ENCODE measurements at regions not wholly inside any gene's neighbourhood (a gene's known extent, or its start where the extent isn't known, plus 50 kb on each side); places are given as distances from the start of the nearest gene placed in this dataset.

- Histone ChIP-seq H3K36me3 (ENCODE audit: insufficient read depth, low read length) (no peaks in the 10 kb centered on the region), H4K20me1 (ENCODE audit: insufficient read depth, low read length) (no peaks in the 10 kb centered on the region), H3K4me1 (ENCODE audit: insufficient read depth, low read length) (peaks cover 3% of the 10 kb centered on the region), H3K9me3 (ENCODE audit: insufficient read depth, low read depth, low read length) (no peaks in the 10 kb centered on the region), H3K27ac (ENCODE audit: low read depth, low read length) (no peak overlapping the region), H2AFZ (ENCODE audit: low read depth, low read length) (no peak overlapping the region), H3K27me3 (ENCODE audit: insufficient read depth, low read length) (no peaks in the 10 kb centered on the region), H3K9ac (ENCODE audit: low read length) (no peak overlapping the region), H3K79me2 (ENCODE audit: insufficient read depth, low read length) (no peaks in the 10 kb centered on the region), H3K4me2 (ENCODE audit: low read length) (no peak overlapping the region), H3K4me3 (ENCODE audit: insufficient read depth, low read depth, low read length) (no peak overlapping the region)
- Mint-ChIP-seq H3K4me3 (ENCODE audit: unreplicated experiment) (no peak overlapping the region), H3K27ac (ENCODE audit: unreplicated experiment) (no peak overlapping the region), H3K27me3 (ENCODE audit: low read depth, unreplicated experiment) (no peaks in the 10 kb centered on the region), H3K4me1 (ENCODE audit: low read depth, unreplicated experiment) (peaks cover 12% of the 10 kb centered on the region), H3K36me3 (ENCODE audit: low read depth, unreplicated experiment) (no peaks in the 10 kb centered on the region), H3K9me3 (ENCODE audit: unreplicated experiment) (no peaks in the 10 kb centered on the region)
- no peak for FAIRE-seq
- DNase-seq (ENCODE audit: low read depth) = no peak
- TF ChIP-seq EZH2 (IDR thresholded peaks at IDR 0.05; ENCODE audit: insufficient read depth, low read length) = no peak
- TF ChIP-seq, protein P1, sequence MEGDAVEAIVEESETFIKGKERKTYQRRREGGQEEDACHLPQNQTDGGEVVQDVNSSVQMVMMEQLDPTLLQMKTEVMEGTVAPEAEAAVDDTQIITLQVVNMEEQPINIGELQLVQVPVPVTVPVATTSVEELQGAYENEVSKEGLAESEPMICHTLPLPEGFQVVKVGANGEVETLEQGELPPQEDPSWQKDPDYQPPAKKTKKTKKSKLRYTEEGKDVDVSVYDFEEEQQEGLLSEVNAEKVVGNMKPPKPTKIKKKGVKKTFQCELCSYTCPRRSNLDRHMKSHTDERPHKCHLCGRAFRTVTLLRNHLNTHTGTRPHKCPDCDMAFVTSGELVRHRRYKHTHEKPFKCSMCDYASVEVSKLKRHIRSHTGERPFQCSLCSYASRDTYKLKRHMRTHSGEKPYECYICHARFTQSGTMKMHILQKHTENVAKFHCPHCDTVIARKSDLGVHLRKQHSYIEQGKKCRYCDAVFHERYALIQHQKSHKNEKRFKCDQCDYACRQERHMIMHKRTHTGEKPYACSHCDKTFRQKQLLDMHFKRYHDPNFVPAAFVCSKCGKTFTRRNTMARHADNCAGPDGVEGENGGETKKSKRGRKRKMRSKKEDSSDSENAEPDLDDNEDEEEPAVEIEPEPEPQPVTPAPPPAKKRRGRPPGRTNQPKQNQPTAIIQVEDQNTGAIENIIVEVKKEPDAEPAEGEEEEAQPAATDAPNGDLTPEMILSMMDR (IDR thresholded peaks at IDR 0.05; ENCODE audit: insufficient read depth, low read depth, low read length) = no peak
These were observed 234.3 kb downstream of the C12orf50 start for GRCh38 chr12:87794854-87795253.

GRCh38 chr12:87793131-87793530, 236.1 kb downstream of the C12orf50 start:
- Histone ChIP-seq H3K4me3 (ENCODE audit: insufficient read depth, low read depth, low read length) (no peak overlapping the region), H3K36me3 (ENCODE audit: insufficient read depth, low read length) (no peaks in the 10 kb centered on the region), H3K27me3 (ENCODE audit: insufficient read depth, low read length) (no peaks in the 10 kb centered on the region), H3K27ac (ENCODE audit: low read depth, low read length) (no peak overlapping the region), H3K9ac (ENCODE audit: low read length) (no peak overlapping the region), H4K20me1 (ENCODE audit: insufficient read depth, low read length) (no peaks in the 10 kb centered on the region), H3K79me2 (ENCODE audit: insufficient read depth, low read length) (no peaks in the 10 kb centered on the region), H2AFZ (ENCODE audit: low read depth, low read length) (no peak overlapping the region), H3K4me1 (ENCODE audit: insufficient read depth, low read length) (peaks cover 3% of the 10 kb centered on the region), H3K4me2 (ENCODE audit: low read length) (no peak overlapping the region), H3K9me3 (ENCODE audit: insufficient read depth, low read depth, low read length) (no peaks in the 10 kb centered on the region)
- H3K4me3 Mint-ChIP-seq (ENCODE audit: unreplicated experiment) = no peak overlapping the region
- TF ChIP-seq, protein P1 (IDR thresholded peaks at IDR 0.05; ENCODE audit: insufficient read depth, low read depth, low read length) = no peak
- TF ChIP-seq EZH2 (IDR thresholded peaks at IDR 0.05; ENCODE audit: insufficient read depth, low read length) = no peak
- H3K4me1 Mint-ChIP-seq (ENCODE audit: low read depth, unreplicated experiment) = peaks cover 12% of the 10 kb centered on the region
- FAIRE-seq = peak; percentile 54
- no peak overlapping the region for H3K27ac Mint-ChIP-seq (ENCODE audit: unreplicated experiment)
- no peaks in the 10 kb centered on the region for H3K36me3 Mint-ChIP-seq (ENCODE audit: low read depth, unreplicated experiment)
- no peaks in the 10 kb centered on the region for H3K27me3 Mint-ChIP-seq (ENCODE audit: low read depth, unreplicated experiment)
- H3K9me3 Mint-ChIP-seq (ENCODE audit: unreplicated experiment) = no peaks in the 10 kb centered on the region
- peak; percentile 81 for DNase-seq (ENCODE audit: low read depth)

DNA sequence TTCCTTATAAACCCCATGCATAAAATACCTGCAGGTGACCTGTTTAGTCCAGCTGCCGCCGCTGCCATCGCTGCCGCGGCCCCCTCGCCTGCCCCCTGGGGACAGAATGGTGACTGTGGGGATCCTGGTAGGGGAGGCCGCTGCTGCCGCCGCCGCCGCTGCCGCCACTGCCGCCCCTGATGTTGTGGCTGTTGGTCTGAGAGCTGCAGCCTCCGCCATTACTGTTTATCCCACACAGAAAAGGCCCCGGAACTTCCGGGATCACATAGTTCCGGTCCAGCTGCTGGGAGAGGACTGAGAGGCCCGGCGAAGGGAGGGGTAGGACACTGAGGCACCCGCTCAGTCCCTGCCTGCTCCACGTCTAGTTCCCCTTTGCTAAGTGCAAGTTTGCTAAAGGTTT, 244.9 kb downstream of the C12orf50 start:
- no peak overlapping the region for H3K27ac ChIP-seq (ENCODE audit: low read depth, low read length)
- H3K4me3 ChIP-seq (ENCODE audit: insufficient read depth, low read depth, low read length) = no peak overlapping the region
- H3K27me3 Mint-ChIP-seq (ENCODE audit: low read depth, unreplicated experiment) = no peaks in the 10 kb centered on the region
- H3K4me1 ChIP-seq (ENCODE audit: insufficient read depth, low read length) = no peaks in the 10 kb centered on the region
- no peaks in the 10 kb centered on the region for H3K36me3 ChIP-seq (ENCODE audit: insufficient read depth, low read length)
- H3K79me2 ChIP-seq (ENCODE audit: insufficient read depth, low read length) = no peaks in the 10 kb centered on the region
- no peaks in the 10 kb centered on the region for H3K36me3 Mint-ChIP-seq (ENCODE audit: low read depth, unreplicated experiment)
- FAIRE-seq (no peak), DNase-seq (ENCODE audit: low read depth) (no peak)
- no peaks in the 10 kb centered on the region for H3K27me3 ChIP-seq (ENCODE audit: insufficient read depth, low read length)
- no peak overlapping the region for H3K4me2 ChIP-seq (ENCODE audit: low read length)
- TF ChIP-seq, protein P1 (IDR thresholded peaks at IDR 0.05; ENCODE audit: insufficient read depth, low read depth, low read length) = no peak
- no peak for TF ChIP-seq EZH2 (IDR thresholded peaks at IDR 0.05; ENCODE audit: insufficient read depth, low read length)
- no peaks in the 10 kb centered on the region for H3K4me1 Mint-ChIP-seq (ENCODE audit: low read depth, unreplicated experiment)
- H3K27ac Mint-ChIP-seq (ENCODE audit: unreplicated experiment) = no peak overlapping the region
- no peaks in the 10 kb centered on the region for H3K9me3 Mint-ChIP-seq (ENCODE audit: unreplicated experiment)
- H2AFZ ChIP-seq (ENCODE audit: low read depth, low read length) = no peak overlapping the region
- no peaks in the 10 kb centered on the region for H3K9me3 ChIP-seq (ENCODE audit: insufficient read depth, low read depth, low read length)
- no peaks in the 10 kb centered on the region for H4K20me1 ChIP-seq (ENCODE audit: insufficient read depth, low read length)
- H3K4me3 Mint-ChIP-seq (ENCODE audit: unreplicated experiment) = no peak overlapping the region
- no peak overlapping the region for H3K9ac ChIP-seq (ENCODE audit: low read length)

All from astrocyte (in vitro differentiated cells and primary cell).